Neural progenitor cell (in vitro differentiated cells): ENCODE measurements at regions not wholly inside any gene's neighbourhood (a gene's known extent, or its start where the extent isn't known, plus 50 kb on each side); places are given as distances from the start of the nearest gene placed in this dataset.

ENCODE experiments used
- DNase-seq: peaks from one replicate; pipeline ENCODE4 v3.0.0-alpha.2; 2016; ENCODE audit warnings: low spot score
- H2AFZ ChIP-seq: fragments of 200-600 bp; sonication (generic); replicated peaks from 2 replicates; pipeline ENCODE4 v1.6.1; 2016; ENCODE audit warnings: antibody characterized with exemption
- H3F3A ChIP-seq: fragments of 200-600 bp; sonication (generic); 2 replicates; pipeline ENCODE4 v1.6.1; 2016; ENCODE audit warnings: antibody characterized with exemption, low read depth
- H3K27ac ChIP-seq: fragments of 200-600 bp; sonication (generic); 2 replicates; pipeline ENCODE4 v1.5.1; 2016; ENCODE audit warnings: mild to moderate bottlenecking
- H3K27me3 ChIP-seq: fragments of 200-600 bp; sonication (generic); 2 replicates; pipeline ENCODE4 v1.6.1; 2016; ENCODE audit warnings: mild to moderate bottlenecking, moderate library complexity
- H3K36me3 ChIP-seq: fragments of 200-600 bp; sonication (generic); 2 replicates; pipeline ENCODE4 v1.5.1; 2016
- H3K4me1 ChIP-seq: fragments of 200-600 bp; sonication (generic); 2 replicates; pipeline ENCODE4 v1.6.1; 2016; ENCODE audit warnings: mixed run types
- H3K4me2 ChIP-seq: fragments of 200-600 bp; sonication (generic); 2 replicates; pipeline ENCODE4 v1.6.1; 2016
- H3K4me3 ChIP-seq: fragments of 200-600 bp; sonication (generic); 2 replicates; pipeline ENCODE4 v1.5.1; 2016
- H3K79me2 ChIP-seq: fragments of 200-600 bp; sonication (generic); 2 replicates; pipeline ENCODE4 v1.6.1; 2016; ENCODE audit warnings: low read depth
- H3K9ac ChIP-seq: fragments of 200-600 bp; sonication (generic); 2 replicates; pipeline ENCODE4 v1.6.1; 2016
- H3K9me3 ChIP-seq: fragments of 200-600 bp; sonication (generic); 2 replicates; pipeline ENCODE4 v1.5.1; 2016; ENCODE audit warnings: low read depth
- H4K20me1 ChIP-seq: fragments of 200-600 bp; sonication (generic); 2 replicates; pipeline ENCODE4 v1.6.1; 2016; ENCODE audit warnings: low read depth
- H3K27ac Mint-ChIP-seq: 3 replicates; pipeline ENCODE4 v1.8.0; 2021; ENCODE audit warnings: mixed read lengths
- H3K27me3 Mint-ChIP-seq: 2 replicates; pipeline ENCODE4 v1.8.0; 2022; ENCODE audit warnings: low read depth, mild to moderate bottlenecking, inconsistent platforms, moderate library complexity, mixed read lengths; ENCODE audit not compliant: insufficient read depth
- H3K36me3 Mint-ChIP-seq: 3 replicates; pipeline ENCODE4 v1.8.0; 2021; ENCODE audit warnings: mixed read lengths
- H3K4me1 Mint-ChIP-seq: 3 replicates; pipeline ENCODE4 v1.8.0; 2021; ENCODE audit warnings: mixed read lengths
- H3K4me3 Mint-ChIP-seq: 3 replicates; pipeline ENCODE4 v1.8.0; 2021; ENCODE audit warnings: mild to moderate bottlenecking, moderate library complexity, mixed read lengths
- H3K9me3 Mint-ChIP-seq: 3 replicates; pipeline ENCODE4 v1.8.0; 2020; ENCODE audit warnings: mixed read lengths
- CTCF ChIP-seq: fragments of 200-600 bp; sonication (generic); IDR thresholded peaks from 2 replicates; pipeline ENCODE4 v1.5.1; 2017; ENCODE audit warnings: antibody characterized with exemption, mild to moderate bottlenecking
- EZH2 ChIP-seq: fragments of 200-600 bp; sonication (generic); IDR thresholded peaks from 2 replicates; pipeline ENCODE4 v1.6.1; 2017; ENCODE audit warnings: antibody characterized with exemption, mild to moderate bottlenecking, moderate library complexity
- EZH2phosphoT487 ChIP-seq: fragments of 200-600 bp; sonication (generic); IDR thresholded peaks from 2 replicates; pipeline ENCODE4 v1.6.1; 2017; ENCODE audit warnings: antibody characterized with exemption

- Histone ChIP-seq H3K36me3 (no peaks in the 10 kb centered on the region), H4K20me1 (no peaks in the 10 kb centered on the region), H2AFZ (no peak overlapping the region), H3K9ac (no peak overlapping the region), H3K27ac (no peak overlapping the region), H3K4me3 (no peak overlapping the region), H3K9me3 (no peaks in the 10 kb centered on the region), H3K4me2 (no peak overlapping the region), H3K79me2 (no peaks in the 10 kb centered on the region), H3F3A (no peaks in the 10 kb centered on the region), H3K4me1 (no peaks in the 10 kb centered on the region), H3K27me3 (no peaks in the 10 kb centered on the region)
- H3K27me3 Mint-ChIP-seq = no peaks in the 10 kb centered on the region
- TF ChIP-seq EZH2 (no peak), CTCF (no peak), EZH2phosphoT487 (no peak)
- peaks cover 3% of the 10 kb centered on the region for H3K9me3 Mint-ChIP-seq
- DNase-seq = no peak
- H3K4me3 Mint-ChIP-seq = no peak overlapping the region
- H3K27ac Mint-ChIP-seq = no peak overlapping the region
- H3K36me3 Mint-ChIP-seq = no peaks in the 10 kb centered on the region
- no peaks in the 10 kb centered on the region for H3K4me1 Mint-ChIP-seq
Measured at GRCh38 chr15:56568466-56569167, 103.7 kb upstream of the MNS1 start.

- TF ChIP-seq EZH2phosphoT487 = no peak
- TF ChIP-seq EZH2 = no peak
- no peak for TF ChIP-seq CTCF
- no peak for DNase-seq
- H3K9ac ChIP-seq = no peak overlapping the region
- Mint-ChIP-seq H3K9me3 (no peaks in the 10 kb centered on the region), H3K27me3 (peaks cover 2% of the 10 kb centered on the region), H3K36me3 (no peaks in the 10 kb centered on the region), H3K4me3 (no peak overlapping the region), H3K27ac (no peak overlapping the region), H3K4me1 (no peaks in the 10 kb centered on the region)
- no peaks in the 10 kb centered on the region for H3K4me1 ChIP-seq
- no peak overlapping the region for H3K27ac ChIP-seq
- H3K4me3 ChIP-seq = no peak overlapping the region
- H3K27me3 ChIP-seq = no peaks in the 10 kb centered on the region
- no peak overlapping the region for H2AFZ ChIP-seq
- no peaks in the 10 kb centered on the region for H4K20me1 ChIP-seq
- H3K4me2 ChIP-seq = no peak overlapping the region
- H3K79me2 ChIP-seq = no peaks in the 10 kb centered on the region
- H3K9me3 ChIP-seq = no peaks in the 10 kb centered on the region
- no peaks in the 10 kb centered on the region for H3F3A ChIP-seq
- no peaks in the 10 kb centered on the region for H3K36me3 ChIP-seq
Measured at GRCh38 chr15:56557415-56557814, 92.5 kb upstream of the MNS1 start.

- Mint-ChIP-seq H3K9me3 (peaks cover 2% of the 10 kb centered on the region), H3K36me3 (no peaks in the 10 kb centered on the region)
- no peak overlapping the region for H3K27ac ChIP-seq
Measured at GRCh38 chr15:56553486-56553885, 88.5 kb upstream of the MNS1 start.

More at GRCh38 chr15:56553486-56553885, 88.5 kb upstream of the MNS1 start:
- Mint-ChIP-seq H3K4me3 (no peak overlapping the region), H3K4me1 (no peaks in the 10 kb centered on the region), H3K27ac (no peak overlapping the region), H3K27me3 (no peaks in the 10 kb centered on the region)
- Histone ChIP-seq H3K9ac (no peak overlapping the region), H4K20me1 (no peaks in the 10 kb centered on the region), H3K36me3 (no peaks in the 10 kb centered on the region), H2AFZ (no peak overlapping the region), H3K79me2 (no peaks in the 10 kb centered on the region), H3K4me3 (no peak overlapping the region), H3K9me3 (no peaks in the 10 kb centered on the region), H3F3A (no peaks in the 10 kb centered on the region), H3K27me3 (no peaks in the 10 kb centered on the region), H3K4me1 (no peaks in the 10 kb centered on the region), H3K4me2 (no peak overlapping the region)
- TF ChIP-seq CTCF (no peak), EZH2phosphoT487 (no peak), EZH2 (no peak)
- no peak for DNase-seq
